Sigmoid colon (tissue), 4 donors: ENCODE measurements at regions not wholly inside any gene's neighbourhood (a gene's known extent, or its start where the extent isn't known, plus 50 kb on each side); places are given as distances from the start of the nearest gene placed in this dataset.

Source experiments
- CTCF ChIP-seq, 4 experiments: fragments of 450-650 bp in 3 of 4; fragments of 200-600 bp in 1 of 4; IDR thresholded peaks; one replicate each; pipeline ENCODE4 v1.5.1; 2016 to 2019; ENCODE audit warnings: antibody characterized with exemption in 4 of 4, mild to moderate bottlenecking in 3 of 4, moderate library complexity in 2 of 4
- POLR2A ChIP-seq, 2 donors: fragments of 450-650 bp; IDR thresholded peaks; one replicate each; pipeline ENCODE4 v1.6.1; 2016; ENCODE audit warnings: antibody characterized with exemption in 2 of 2, mild to moderate bottlenecking in 2 of 2, moderate library complexity in 2 of 2
- POLR2AphosphoS5 ChIP-seq, 4 donors: sonication (generic); formaldehyde crosslinking; IDR thresholded peaks; one replicate each; pipeline ENCODE4 v1.6.1; 2017; ENCODE audit warnings: antibody characterized with exemption in 4 of 4

GRCh38 chr4:175034986-175035705 lies 117.0 kb downstream of the ADAM29 start:
- TF ChIP-seq POLR2A (IDR thresholded peaks at IDR 0.05): no peak
- TF ChIP-seq CTCF (IDR thresholded peaks at IDR 0.05): no peak
- no peak for TF ChIP-seq POLR2AphosphoS5 (IDR thresholded peaks at IDR 0.05)
